Stimulated activated CD8-positive, alpha-beta memory T cell treated with anti-CD3 and anti-CD28 coated beads, Interleukin-15, amount 100 ng/mL, for 48 hours (primary cell): ENCODE measurements at regions not wholly inside any gene's neighbourhood (a gene's known extent, or its start where the extent isn't known, plus 50 kb on each side); places are given as distances from the start of the nearest gene placed in this dataset.
"Not testable (repeated sequence)": the region's sequence is repeated elsewhere in the genome, so short reads cannot be mapped to it uniquely, and the experiment has no call there.

Experiments used
- DNase-seq, 2 donors: peaks; one replicate each; pipeline ENCODE4 v3.0.0-alpha.2; 2020; ENCODE audit warnings: low read depth in 2 of 2

DNA sequence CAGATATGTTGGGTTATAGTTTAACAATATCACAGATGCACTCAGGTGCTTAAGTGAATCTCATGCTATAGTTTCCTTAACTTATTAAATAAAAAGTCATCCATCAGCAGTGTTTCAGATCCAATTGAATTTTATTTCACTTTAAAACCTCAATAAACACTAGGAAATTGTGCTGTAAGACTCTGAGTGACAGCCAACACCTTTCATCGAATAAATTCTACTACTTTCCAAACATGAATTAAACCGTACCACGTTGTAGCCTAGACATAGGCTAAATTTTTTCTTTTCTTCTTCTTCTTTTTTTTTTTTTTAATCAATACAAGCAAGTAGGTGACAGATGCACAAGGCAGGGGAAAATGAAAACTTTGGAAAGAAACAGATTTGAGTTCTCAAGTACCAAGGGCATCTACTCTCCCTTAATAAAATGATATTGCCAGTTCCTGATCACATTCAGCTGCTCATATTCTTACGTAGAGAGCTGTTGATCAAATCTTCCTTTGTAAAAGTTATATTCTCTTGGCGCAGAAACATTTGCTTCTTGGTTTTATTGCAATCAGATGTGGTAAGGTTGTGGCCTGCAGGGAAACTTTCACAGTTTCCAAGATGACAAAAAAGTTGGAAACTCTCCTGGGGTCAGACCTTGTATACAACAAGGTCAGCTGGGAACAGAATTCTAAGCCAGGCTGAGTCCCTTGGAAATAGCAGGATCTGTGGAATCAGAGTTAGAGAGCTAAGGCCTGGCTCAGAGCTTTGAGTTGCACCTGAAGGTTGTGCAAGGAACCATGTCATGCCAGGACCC, 147.7 kb downstream of the CD47 start:
- no peak for DNase-seq

DNA sequence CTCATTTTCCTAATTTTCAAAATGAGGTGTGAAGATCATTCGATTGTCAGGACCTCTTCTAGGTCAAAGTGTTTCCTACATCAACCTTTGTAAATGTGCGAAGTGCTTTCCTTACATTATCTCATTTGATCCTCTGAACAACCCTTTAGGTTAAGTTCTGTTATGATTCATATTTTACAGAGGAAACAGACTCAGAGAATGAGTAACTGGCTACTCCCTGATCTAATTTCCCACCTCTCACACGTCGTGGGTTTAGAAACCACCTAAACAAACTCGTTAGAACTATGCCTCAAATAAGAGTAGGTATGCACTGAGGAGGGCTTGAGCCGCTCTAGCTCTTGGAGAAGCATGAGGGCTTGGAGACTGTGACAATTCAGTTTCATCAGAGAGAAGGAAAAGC, 148.6 kb downstream of the CD47 start:
- DNase-seq = peak; percentile 19 to 24

DNA sequence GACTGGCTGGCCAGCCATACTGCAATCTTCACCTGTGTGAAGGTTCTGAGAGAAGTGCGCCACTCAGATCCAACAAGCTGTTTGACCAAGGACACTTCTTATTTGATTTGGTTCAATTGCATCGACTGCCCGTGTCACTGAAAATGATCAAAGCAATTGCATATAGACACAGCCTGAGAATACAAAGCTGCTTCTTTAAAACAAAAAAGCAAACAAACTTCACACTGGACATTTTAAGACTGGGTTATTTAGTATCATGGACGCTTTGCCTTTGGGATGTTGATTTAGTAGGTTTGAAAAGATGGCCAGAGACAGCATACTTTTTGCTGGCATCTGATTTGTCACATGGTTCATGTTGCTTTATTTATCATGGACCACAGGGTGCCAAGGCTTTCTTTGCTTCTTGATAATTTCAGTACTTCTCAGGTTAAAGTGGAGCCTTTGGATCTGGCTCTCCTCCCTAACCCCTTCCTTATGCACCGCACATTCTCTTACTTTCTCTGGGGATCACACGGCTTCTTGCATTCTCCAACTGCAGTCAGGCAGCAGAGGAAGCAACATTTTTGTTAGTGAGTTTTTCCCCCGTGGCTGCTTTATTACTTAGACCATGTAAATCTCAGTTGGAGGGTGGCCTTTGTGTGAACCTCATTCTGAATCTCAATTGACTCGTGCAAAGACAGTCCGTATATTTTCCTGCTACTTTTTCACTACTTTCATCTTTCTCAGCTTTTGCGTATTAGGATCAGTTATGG, 151.0 kb downstream of the CD47 start:
- no peak for DNase-seq

DNA sequence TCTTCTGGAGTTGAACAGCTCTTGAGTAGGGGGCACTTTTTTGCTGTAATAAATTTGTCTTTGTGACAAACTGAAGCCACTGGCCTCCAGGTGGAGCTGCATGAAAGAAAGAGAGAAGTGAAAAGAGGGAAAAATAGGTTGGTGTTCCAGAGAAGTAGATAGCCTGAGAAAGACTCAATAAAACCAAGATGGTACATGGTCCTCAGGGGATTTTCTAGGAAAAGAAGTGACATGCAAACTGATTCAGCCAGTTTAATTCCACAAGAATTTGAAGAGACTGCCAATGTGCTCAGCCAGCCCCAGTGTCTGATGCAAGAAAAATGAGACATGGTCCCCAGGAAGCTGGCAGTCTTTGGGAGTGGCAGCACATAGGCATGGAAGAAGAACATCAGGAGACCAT, 152.7 kb downstream of the CD47 start:
- no peak for DNase-seq

DNA sequence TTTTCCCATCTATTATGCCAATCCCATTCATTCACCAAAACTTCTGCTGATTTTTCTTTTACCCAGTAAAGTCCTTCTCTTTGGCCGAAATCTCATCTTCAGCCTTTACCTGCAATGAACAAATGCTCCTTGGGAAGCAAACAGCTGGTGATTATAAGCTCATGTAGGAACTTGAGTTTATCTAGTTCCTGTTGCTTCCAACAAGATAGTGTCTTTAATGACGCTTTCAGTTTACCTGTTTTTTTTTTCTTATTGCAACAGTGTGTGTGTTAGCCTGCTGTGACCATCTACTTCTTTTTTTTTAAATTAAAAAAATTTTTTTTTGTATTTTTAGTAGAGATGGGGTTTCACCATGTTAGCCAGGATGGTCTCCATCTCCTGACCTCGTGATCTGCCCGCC, 156.0 kb downstream of the CD47 start:
- no peak for DNase-seq

DNA sequence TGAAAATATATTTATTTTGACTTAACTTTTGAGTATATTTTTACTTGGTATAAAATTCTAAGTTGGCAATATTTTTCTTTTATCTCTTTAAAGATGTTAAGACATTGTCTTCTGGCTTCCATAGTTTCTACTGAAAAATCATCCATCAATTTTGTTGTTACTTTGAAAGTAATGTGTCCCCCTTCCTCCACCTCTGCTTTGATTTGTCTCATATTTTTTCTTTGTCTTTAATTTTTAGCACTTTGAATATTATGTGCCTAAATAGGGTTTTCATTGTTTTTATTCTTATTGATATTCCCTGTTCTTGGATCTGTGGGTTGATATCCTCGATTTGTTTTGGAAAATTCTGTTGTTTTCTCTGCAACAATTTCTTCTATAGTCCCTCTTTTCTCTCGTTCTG, 157.4 kb downstream of the CD47 start:
- DNase-seq = no peak

DNA sequence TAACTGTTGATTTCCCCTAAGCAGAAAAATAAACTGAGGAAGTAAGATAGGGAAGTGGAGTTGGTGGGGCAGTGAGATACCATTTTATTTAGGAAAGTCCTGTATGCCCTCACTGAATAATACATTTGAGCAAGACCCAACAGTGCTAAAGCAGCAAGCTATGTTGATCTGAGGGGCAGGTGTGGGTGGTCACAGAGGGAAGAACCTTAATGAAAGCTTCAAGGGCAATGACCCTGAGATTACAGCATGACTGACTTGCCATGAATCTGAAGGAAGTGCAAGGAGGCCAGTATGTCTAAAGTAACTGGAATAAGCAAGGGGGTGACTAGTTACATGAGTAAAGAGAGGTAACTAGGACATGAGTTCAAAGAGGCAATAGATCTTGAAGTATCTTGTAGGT, 159.5 kb downstream of the CD47 start:
- no peak for DNase-seq

DNA sequence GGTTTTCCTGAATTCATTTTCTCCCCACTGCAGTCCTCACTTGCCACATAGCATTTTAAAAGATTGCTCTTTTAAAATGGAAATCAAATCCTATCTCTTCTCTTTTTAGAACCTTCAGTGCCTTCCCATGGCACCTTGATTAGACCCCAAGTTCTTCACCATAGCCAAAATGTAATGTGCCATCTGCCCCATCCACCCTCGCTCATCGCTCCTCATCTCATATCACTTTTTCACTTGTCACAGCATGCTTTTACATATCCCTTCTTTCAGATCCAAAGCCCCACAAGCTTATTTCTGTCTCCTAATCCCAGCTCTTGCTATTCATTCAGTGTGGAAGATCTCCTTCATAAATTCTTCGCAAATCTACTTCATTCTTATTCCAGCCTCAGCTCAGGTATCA, 161.7 kb downstream of the CD47 start:
- DNase-seq = no peak

DNA sequence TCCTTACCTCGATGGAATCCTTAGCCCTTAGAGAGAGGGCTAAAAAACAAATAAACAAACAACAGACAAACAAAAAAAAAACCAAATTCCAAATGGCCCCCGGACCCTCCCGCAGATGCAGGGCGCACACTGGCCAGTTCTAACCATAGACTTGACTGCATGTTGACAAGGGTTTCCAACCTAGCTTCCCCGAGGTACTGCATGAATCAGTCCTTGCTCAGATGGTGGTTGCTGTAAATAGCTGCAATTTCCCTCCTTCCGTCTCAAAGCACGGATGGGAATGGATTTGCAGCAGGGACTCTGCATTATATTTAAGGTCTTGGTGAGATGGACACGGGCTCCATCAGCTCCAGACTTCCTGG, 162.8 kb downstream of the CD47 start:
- DNase-seq = no peak

DNA sequence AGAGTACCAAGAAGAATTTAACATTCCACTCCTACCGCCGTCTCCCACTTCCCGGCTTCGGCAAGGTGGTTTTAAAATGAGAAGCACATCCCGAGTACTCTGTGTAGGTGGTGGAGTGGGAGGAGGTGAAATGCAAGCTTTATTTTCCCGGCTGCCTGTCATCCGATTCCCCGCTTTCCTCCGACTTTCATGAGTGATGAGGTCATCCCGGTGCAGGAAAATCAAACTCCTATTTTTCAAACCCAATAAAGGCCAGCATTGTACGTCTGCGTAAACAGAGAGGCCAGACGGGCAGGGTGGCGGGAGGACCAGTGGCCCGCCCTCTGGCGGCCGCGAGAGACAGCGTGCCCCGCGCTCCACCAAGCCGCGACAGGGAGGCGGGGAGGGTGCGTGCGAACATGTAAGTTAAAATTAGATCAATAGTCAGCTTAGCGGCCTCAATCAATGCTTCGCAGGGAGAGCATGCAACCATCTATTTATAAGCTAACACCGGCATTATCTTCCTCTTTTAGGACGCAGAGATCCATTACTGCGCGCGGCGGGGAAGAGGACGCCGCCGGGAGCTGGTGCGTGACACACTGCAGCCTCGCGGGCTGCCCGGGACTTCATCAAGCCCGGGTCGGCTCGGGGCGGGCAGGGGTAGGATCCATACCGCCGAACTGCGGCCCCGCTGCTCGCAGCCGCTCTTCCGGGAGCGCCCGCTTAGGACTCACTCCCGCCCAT, 163.3 kb downstream of the CD47 start:
- DNase-seq = peak; percentile 50 to 52

DNA sequence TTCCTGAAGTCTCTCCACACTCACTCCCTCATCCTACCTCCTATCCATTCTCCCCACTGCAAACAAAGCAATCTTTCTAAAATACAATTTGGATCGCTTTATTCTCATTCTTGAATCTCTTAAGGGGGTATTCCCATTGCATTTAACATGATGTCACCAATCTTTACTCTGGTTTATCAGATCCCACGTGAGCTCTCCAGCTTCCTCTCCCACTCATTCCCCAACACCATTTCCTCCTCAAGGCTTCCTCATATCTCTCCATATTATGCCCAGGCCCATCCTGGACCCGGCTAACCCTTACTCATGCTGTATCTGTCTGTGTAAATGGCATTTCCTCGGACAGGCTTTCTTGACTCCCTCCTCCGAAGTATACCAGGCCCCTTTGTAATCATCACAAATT, 165.0 kb downstream of the CD47 start:
- DNase-seq = no peak

DNA sequence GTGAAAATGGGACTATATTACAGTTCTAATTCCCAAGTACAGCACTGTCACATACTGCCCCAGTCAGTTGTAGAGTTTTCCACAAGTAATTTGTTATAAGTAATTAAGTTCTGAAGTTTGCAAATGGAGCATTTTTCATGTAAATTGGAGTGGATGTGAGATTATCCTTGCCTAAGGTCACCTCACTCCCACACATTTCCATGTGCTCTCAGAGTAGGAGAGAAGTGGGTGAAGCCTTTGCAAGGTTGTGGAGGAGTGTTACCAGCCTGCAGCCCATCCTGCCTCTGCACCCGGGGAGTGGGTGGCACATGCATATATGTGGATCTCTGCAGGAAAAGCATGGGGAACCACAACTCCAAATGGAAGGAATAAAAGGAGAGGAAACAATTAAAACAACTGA, 169.8 kb downstream of the CD47 start:
- DNase-seq = no peak

DNA sequence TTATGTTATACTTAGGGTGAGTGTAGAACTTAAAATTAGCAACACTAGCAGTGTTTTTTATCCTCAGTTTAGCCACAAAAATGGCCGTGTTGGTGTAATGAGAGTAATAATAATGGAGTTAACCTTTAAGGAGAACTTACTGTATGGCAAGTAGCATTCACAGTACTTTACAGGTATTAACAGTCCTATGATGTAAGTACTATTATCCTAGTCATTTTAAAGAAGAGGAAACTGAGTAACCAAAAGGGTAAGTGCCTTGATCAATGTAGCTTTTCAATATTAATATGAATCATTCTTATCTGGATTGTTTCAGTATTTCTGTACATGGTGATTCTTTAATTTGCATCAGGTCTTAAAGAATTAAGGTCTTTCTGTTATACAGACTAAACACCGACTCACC, 170.3 kb downstream of the CD47 start:
- DNase-seq = no peak

DNA sequence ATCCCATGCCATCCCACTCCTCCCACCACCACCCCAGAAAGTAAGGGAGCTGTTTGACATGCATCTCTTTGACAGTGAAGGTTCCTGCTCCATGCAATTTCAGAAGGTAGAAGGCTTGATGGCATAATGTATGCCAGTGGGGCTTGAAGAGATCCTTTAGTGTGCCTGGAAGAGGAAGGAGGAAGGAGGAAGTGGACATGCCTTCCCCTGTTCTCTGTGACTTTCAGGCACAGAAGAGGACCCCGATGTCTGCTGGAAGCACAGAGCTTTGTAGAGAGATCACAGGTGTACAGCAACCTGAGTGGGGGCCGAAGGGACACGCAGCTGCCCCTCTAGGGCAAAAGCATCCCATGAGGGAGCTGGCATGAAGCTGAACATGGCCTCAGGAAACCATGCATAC, 171.6 kb downstream of the CD47 start:
- DNase-seq = no peak

DNA sequence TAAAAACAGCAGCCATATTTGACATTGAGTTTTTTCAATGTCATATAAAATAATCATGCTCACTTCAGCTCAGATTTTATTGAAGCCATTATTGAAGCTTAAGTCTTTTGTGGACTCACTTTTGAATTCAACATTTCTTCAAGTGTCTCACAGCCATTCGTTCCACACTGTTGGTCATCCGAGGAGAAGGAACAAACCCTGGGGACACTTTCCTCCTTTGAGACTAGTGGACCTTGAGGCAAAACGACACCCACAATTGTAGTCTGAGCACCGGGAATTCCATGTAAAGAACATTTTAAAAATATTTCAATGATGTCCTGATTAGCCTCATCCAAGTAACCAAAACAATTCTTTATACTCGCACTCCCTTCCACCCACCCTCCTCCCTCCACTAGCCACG, 174.7 kb downstream of the CD47 start:
- no peak for DNase-seq

DNA sequence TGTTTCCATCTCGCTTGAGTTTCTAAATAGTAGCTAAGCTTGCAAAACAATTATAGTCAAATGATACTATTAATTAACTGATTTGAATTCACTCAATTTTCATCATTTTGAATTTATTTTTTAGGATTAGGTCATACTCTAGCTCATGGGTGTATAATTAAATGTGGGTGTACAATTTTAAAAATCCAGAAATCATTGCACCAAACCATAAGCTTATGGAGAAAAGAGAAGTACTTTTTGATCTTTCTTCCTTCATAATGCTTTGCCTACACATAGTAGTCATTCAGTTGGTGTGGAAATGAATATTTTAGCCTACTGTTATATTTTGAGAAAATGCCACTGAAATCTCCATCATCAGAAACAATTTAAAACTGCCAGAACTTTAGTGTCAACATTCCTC, 175.1 kb downstream of the CD47 start:
- no peak for DNase-seq

DNA sequence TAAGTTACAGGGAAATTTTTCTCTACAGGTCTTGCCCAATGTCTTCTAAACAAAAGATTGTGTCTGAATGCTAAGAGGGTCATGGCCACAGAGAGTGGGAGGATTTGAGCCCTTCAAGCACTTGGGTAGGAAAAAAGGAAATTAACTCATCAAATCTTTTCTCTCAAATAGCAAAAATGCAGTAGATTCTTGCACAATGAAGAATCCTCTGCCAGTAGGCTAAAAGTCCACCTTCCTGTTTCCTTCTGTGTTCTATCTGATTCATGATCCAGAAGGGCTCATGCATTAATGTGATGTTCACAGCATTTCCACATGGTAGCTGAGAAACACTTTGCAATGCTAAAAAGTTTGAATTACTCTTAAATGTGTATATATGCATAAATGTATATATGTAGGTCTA, 177.1 kb downstream of the CD47 start:
- DNase-seq = no peak

DNA sequence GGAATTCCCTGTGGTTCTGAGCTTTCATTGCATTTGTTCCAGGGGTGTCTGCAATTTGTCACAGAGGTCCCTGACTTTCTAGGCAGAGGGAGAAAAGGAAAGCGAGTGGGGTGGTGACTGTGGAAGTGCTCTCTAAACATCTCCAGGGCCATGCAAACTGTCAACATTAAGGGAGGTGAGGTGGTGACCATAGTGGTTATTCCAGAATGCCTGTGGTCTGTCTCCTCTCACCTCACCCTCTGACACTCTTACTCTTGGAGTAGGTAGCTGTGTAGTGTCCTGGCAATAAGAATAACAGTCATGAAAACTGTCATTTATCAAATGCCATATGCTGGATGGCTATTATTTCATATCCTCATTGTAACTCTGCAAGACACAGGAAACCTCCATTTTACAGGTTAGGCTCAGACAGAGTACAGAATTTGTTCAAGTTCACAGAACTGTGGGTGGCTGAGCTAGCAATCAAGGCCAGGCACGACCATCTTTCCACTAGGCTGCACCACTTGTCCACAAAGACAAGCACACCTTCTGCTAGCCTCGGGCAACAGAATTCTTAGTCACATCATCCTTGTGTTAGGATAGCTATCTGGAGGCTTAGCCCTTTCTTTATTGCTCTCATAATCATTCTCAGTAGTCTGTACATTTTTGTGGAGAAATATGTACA, 179.4 kb downstream of the CD47 start:
- no peak for DNase-seq

DNA sequence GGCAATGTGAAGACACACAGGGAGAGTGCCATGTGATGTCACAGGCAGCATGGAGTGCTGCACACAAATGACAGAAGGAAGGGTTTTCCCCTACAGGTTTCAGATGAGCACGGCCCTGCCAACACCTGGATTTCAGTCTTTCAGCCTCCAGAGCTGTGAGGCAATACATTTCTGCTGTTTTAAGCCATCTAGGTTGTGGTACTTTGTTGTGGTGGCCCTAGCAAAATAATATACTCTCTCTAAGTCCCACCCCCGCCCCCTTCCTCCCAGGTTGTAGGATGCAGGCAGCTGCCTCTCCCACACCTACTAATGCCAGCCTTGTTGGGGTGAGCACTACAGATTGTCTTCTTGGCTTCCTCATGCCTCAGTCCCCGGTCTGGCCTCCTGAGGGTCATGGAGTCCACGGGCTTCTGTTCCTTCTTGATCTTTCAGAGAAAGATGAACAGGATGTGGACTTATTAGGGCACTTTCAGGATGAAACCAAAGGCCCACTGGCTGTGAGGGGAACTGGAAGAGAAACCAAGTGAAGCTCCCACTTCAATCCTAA, 180.0 kb downstream of the CD47 start:
- no peak for DNase-seq

DNA sequence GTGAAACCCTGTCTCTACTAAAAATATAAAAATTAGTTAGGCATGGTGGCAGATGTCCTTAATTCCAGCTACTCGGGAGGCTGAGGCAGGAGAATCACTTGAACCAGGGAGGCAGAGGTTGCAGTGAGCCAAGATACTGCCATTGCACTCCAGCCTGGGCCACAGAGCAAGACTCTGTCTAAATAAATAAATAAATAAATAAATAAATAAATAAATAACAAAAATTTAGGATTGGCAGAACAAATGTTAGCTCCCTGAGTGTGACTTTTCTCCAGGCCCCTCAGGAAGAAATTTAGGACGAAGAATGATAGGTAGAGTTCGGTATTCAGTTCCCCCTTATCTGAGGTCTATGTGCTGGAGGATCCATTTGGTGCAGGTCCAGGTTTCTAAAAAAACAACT, 181.2 kb downstream of the CD47 start:
- DNase-seq = not testable (repeated sequence)

DNA sequence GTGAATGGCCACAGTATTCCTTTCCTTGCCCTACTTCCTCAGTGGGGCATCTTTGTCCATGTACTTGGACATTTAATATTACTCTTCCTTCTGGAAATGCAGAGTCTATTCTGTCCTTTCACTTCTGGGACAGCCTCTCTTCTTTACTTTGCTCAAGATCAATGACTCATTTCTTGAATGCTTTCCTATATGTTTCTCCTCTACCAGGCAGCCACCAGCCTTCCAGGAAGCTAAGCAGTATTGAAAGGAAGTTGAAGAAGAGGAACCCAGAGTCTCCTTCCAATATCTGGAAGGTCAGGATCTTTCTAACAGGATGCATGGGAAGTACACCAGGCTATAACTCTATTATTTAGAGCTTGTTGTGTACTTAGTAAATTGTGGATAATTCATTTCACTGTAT, 182.8 kb downstream of the CD47 start:
- DNase-seq = no peak

DNA sequence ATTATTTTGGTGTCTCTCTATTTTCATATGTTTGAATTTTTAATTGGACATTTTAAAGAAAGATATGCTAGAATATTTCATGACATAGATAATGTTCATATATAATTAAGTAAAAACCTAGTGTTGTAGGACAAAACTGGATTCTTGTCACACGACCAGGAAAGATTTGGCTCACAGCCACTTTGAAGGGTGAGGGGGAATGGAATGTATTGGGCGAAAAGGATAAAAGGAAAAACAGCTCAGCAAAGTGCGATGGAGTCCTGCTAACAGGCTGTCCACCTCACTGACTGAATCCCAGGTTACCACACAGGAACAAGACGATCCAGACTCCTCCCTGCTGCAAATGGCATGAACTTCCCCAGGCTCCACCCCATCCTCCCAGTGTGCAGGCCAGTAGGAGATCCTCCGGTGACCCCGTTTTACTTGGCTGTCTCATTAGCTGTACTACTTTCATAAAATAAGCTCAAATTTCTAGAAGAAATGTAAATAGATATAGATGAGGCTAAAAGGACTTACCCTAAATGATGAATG, 186.2 kb downstream of the CD47 start:
- no peak for DNase-seq
